ENCODE measurements at regions not wholly inside any gene's neighbourhood (a gene's known extent, or its start where the extent isn't known, plus 50 kb on each side); places are given as distances from the start of the nearest gene placed in this dataset.

DNA sequence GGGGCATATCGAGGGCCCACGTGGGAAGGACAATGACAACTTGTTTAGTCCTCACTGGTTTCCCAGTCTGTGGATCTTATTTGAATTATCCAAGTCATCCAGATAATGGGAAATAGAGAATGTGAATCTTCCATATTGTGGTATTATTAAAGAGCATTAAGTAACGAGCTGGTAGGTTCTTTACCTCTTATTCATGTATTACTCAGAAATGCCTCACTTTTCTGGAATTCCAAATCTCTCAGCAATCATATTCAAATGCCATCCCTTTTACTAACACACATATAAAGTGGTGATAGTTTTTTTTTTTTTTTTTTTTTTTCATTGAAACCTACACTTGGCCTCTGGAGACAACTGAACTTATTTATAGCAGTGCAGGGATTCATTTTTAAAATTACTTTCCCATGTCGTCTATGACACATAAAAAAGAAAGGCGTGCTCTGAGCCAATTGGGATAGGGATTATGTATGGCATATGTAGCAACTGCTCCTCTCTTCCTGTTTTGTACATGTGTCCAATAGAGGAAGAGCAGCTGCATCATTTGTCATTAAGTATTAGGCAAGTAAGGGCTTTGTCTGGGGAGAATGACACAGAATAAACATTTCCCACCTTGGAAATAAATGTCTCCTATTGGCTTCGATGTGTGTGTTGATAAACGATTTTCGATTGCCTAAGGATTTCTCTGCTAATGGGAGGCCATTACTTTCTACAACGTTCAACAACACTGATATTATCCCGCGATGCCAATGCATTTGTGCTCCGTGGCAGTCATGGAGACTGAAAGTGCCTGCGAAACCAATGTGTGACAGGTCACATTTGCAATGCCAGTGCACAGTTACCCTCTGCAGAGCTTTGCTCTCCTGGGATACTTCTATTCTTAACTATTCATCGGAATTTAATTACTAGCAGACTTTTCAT lies 78.6 kb upstream of the IFNG-AS1 start:
- DNase-seq (ENCODE audit: low read depth): no peak

- DNase-seq (ENCODE audit: low read depth): no peak
Observed at GRCh38 chr12:67911275-67911600, 78.0 kb upstream of the IFNG-AS1 start.

- no peak for DNase-seq (ENCODE audit: low read depth)
Observed at GRCh38 chr12:67911789-67912188, 77.5 kb upstream of the IFNG-AS1 start.

- no peak for DNase-seq (ENCODE audit: low read depth)
Observed at GRCh38 chr12:67915335-67915851, 73.9 kb upstream of the IFNG-AS1 start.

DNA sequence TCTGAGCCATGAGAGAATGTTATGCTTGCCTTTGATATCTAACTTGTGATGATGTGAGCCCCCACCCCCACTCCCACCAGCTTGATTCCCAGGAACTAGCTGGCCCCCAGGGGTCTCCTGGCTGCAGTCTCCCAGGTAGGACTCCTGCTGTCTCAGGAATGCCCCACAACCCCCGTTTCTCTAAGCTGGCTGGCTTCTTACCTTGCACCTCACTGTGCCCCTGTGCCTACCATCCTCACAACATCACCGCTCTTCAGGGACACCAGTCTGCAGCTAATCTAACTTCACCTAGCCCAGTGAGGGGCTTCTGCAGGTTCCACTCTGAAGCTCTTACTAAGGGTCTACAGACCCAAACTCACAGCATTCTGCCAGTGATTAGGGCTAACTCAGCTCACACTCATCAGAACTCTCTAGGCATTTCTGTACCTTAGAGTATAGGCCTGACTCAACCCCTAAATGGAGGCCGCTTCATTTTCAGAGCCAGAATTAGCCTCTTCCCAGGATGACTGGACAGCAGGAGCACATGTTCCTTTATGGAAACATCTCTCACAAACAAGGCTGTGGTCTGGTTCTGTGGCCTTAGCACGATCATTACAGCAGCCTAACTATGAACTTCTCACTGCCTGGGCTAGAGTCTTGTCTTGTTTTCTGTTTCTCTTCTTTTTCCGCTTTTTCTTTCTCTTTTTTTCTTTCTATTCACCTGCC lies 72.8 kb upstream of the IFNG-AS1 start:
- DNase-seq (ENCODE audit: low read depth): no peak

GRCh38 chr12:67917811-67918210 lies 71.4 kb upstream of the IFNG-AS1 start:
- DNase-seq (ENCODE audit: low read depth): no peak

DNA sequence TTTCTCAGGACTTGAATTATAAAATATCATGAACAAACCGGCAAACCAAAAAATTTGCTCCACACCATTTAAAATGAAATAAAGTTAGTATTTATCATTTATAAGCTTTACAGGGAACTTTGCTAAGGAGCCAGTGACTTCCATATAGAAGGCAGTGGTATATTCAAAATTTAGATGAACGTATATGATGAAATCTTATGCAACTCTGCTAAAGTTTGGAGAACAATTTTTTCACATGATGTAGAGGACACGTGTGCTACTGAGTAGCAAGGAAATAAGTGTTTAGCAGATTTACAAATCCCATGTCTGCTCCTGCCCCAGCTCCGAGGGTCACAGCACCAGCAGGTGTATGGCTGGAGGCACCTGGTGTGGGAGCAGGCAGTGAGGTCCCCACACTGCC lies 70.8 kb upstream of the IFNG-AS1 start:
- DNase-seq (ENCODE audit: low read depth): no peak

- DNase-seq (ENCODE audit: low read depth): no peak
Observed at GRCh38 chr12:67919406-67919805, 69.8 kb upstream of the IFNG-AS1 start.

- DNase-seq (ENCODE audit: low read depth): no peak
Observed at GRCh38 chr12:67920413-67920812, 68.8 kb upstream of the IFNG-AS1 start.

DNA sequence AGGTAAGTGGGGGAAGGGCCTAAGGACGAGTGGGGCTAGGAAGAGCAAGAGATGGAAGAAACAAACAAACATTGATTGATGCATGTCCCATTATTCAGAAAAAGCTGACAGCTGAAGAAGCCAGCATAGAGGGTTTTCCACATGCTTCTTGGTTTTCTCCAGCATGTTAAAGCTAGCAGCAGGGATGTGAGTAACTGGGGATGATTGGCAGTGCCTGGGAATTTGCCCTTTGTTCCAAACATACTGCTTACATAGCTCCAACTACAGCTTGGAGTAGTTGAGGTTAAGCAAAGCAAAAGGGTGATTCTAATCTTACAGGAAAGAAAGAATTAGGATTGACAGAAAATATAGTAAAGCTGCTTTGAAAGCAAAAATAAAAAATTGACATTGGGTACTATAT lies 68.0 kb upstream of the IFNG-AS1 start:
- no peak for DNase-seq (ENCODE audit: low read depth)

DNA sequence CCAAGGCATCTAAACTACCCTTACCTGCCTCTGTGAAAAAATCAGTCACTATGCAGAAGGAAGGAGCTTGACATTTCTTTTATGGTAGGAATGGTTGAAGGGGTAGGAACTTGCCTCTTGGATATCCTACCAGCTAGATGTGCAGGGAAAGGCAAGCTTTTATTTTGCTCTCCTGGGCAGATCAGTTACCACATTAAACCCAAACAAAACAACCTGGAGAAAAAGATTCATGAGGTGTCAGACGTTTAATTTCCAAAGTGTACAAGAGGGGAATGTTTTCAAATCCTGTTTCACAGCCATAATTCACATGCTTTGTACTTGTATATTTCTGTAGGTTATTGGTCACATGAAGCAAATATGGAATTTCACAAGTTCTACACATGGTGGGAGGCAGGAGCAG lies 67.0 kb upstream of the IFNG-AS1 start:
- DNase-seq (ENCODE audit: low read depth): no peak

- no peak for DNase-seq (ENCODE audit: low read depth)
Observed at GRCh38 chr12:67925077-67925476, 64.2 kb upstream of the IFNG-AS1 start.

- DNase-seq (ENCODE audit: low read depth): no peak
Observed at GRCh38 chr12:67925552-67925951, 63.7 kb upstream of the IFNG-AS1 start.

DNA sequence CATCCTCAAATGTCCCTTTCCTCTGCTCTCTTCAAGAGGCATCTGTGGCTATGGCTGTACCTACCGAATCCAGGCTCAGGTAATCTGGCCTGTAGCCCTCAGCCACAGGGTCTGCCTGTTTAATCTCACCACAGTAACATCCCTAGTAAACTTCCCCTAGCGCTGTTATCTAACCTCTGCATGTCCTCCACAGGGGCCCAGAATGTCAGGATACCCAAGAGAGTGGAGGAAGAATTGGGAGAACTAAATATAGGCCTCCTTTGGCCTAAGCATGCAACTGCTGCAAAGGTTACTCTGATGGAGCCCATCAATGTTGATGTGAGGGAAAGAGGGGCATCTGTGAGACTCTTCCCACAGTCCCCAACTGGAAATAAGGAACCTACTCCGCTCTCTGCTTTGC lies 63.2 kb upstream of the IFNG-AS1 start:
- DNase-seq (ENCODE audit: low read depth): no peak

DNA sequence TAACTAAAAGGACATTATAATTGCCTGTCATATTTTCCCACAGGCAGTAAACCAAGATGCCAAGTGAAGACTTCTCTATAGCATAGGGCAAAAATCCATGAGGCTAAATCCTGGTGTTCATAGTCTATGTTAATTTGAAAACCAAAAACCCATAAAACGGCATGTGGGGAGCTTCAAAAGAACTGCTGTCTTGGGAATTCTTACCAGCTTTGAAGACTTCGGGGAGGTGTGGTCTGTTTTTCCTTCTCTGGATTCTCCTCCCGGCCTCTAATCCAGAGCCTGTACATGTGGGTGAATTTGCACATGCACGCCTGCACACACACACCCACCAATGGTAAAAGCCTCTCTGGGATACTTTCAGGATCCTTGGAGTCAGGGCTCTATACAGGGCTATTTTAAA lies 61.9 kb upstream of the IFNG-AS1 start:
- no peak for DNase-seq (ENCODE audit: low read depth)

GRCh38 chr12:67927815-67928214 lies 61.4 kb upstream of the IFNG-AS1 start:
- DNase-seq (ENCODE audit: low read depth): no peak

- no peak for DNase-seq (ENCODE audit: low read depth)
Observed at GRCh38 chr12:67928621-67929383, 60.4 kb upstream of the IFNG-AS1 start.

GRCh38 chr12:67929384-67929772 lies 59.9 kb upstream of the IFNG-AS1 start:
- DNase-seq (ENCODE audit: low read depth): no peak

DNA sequence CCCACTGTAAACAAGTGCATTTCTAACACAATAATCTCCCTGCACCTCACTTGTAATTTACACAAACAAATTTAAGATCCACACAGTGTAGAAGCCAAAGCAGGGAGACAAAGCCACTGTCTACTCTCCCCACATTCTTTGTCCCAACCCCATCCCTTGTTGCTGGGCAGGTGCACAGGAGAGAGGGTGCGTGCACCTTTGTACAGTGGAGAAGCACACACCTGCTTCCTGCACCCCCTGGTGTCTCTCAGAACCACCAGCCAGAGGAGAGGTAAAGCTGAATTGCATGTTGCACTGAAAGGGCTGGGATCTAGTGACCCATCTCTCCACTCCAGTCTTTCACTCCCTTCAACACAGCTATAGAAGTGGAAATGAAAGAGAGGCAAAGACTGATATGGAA lies 51.4 kb upstream of the IFNG-AS1 start:
- DNase-seq (ENCODE audit: low read depth): no peak

All from stimulated activated CD4-positive, alpha-beta T cell treated with anti-CD3 and anti-CD28 coated beads, Interleukin-2, amount 100 ng/mL, for 4 hours (primary cell).